ENCODE measurements at regions not wholly inside any gene's neighbourhood (a gene's known extent, or its start where the extent isn't known, plus 50 kb on each side); places are given as distances from the start of the nearest gene placed in this dataset.

GRCh38 chr15:72915843-72916242, 132.3 kb upstream of the ADPGK start:
- TF ChIP-seq CTCF (IDR thresholded peaks at IDR 0.05) (no peak), POLR2A (IDR thresholded peaks at IDR 0.05) (no peak)
